Stimulated activated CD4-positive, alpha-beta T cell treated with anti-CD3 and anti-CD28 coated beads, TNF-alpha, amount 100 ng/mL, for 48 hours (primary cell): ENCODE measurements at regions not wholly inside any gene's neighbourhood (a gene's known extent, or its start where the extent isn't known, plus 50 kb on each side); places are given as distances from the start of the nearest gene placed in this dataset.
"Not testable (repeated sequence)": the region's sequence is repeated elsewhere in the genome, so short reads cannot be mapped to it uniquely, and the experiment has no call there.

Source experiments
- DNase-seq, 3 donors: peaks; one replicate each; pipeline ENCODE4 v3.0.0-alpha.2; 2020; ENCODE audit warnings: low read depth in 3 of 3

DNA sequence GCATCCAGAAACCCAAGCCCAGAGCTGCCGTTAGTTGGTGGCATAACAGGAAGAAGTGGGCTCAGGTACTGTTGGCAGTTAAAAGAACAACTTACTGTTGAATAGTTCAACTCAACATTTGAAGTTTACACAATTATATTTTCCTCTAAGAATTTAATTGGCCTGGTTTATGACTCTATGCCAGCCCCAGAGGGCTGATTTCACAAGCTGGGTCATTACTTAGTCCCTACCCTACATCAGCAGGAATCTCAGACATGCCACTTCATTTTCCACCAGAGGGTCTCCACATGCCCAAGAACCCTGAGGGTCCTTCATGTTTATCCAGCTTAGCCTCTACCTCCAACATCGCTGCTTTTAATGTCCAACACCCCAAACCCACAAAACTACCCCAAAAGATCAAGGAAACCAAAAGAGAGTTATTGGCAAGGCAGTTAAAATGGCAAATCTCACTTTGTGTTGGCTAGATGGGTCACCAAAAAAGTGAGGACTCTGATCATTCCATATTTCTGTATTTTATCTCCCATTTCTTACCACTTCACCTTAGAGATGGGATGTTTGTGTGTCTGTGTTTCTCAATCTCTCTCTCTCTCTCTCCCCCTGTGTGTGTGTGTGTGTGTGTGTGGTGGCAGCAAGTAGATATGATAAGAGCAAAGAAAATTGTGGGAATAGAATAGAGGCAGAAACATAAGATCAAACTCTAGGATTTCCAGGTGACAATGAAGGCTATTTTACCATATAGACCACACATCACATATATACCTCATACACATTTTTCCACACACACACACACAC lies 112.5 kb upstream of the TBX18 start:
- no peak for DNase-seq

DNA sequence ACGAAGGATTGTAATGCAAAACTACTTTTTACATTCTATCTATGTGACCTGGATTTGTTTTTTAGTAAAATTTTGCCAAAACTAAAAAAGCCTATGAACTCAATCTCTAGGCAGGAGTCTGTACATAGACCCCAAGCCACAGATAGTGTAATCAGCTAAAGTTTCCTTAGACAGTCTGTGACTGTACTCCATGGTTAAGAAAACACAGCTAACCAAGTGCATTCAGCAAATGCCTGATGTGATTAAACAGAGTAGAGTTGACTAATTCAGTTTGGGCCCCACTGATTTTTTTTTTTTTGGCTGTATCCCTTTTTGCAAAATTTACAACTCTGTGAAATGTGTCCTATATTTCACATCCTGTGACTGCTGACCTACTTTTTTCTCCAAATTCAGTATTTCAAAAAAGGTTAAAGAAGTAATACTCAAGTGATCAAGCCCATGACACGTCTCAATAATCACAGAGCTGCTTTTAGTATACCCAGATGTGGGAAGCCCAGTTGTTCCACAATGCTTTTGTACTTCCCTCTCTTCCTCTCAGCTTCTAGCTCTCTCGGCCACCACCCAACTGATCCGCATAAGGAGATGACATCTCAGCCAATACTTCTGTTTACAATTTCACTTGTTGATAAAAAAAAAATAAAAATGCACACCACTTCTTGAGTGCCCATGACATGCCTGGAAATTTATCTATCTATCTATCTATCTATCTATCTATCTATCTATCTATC lies 108.8 kb upstream of the TBX18 start:
- DNase-seq = no peak

- DNase-seq = no peak
Observed at GRCh38 chr6:84871925-84872324, 107.5 kb upstream of the TBX18 start.

- DNase-seq = no peak
Observed at GRCh38 chr6:84870672-84871071, 106.3 kb upstream of the TBX18 start.

- DNase-seq = no peak
Observed at GRCh38 chr6:84868149-84868548, 103.8 kb upstream of the TBX18 start.

- DNase-seq = no peak
Observed at GRCh38 chr6:84867521-84867920, 103.1 kb upstream of the TBX18 start.

GRCh38 chr6:84866715-84867114 lies 102.3 kb upstream of the TBX18 start:
- no peak for DNase-seq

- DNase-seq = not testable (repeated sequence)
Observed at GRCh38 chr6:84865372-84865771, 101.0 kb upstream of the TBX18 start.

DNA sequence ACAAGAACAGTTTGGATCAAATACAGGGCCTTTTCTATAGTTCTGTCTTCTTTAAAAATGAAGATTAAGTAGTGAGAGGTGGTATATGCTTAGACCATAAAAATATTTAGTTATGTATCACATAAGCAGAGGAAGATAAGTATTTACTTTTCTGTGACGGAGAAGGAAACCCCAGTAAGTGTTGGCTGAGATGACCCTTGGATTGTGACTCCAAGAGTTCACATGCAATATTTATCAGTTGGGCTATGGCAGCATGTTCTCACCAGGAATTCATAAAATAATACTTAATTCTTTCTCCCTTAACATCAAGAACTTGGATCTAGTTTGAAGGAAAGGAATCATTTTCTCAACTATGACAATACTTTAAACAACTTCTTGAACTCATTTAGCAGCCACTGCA lies 98.4 kb upstream of the TBX18 start:
- no peak for DNase-seq

- DNase-seq = no peak
Observed at GRCh38 chr6:84860920-84861319, 96.5 kb upstream of the TBX18 start.

DNA sequence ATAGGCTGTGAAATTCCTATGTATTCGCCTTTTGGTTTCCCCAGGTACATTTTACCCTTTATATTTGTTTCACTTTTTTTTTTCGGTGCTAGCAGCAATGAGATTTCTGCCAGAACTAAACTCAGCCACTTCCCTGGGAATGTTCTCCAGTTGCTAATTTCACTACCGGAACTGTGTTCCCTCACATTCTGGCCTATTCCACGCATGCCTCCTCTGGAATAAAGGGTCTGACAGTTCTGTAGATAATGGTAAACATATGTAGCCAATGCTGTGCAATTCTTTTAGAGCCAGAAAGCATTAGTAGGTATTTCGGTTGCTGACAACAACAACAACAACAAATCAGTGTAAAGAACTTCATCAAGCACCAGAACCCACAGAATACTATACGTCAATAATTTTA lies 96.1 kb upstream of the TBX18 start:
- no peak for DNase-seq

DNA sequence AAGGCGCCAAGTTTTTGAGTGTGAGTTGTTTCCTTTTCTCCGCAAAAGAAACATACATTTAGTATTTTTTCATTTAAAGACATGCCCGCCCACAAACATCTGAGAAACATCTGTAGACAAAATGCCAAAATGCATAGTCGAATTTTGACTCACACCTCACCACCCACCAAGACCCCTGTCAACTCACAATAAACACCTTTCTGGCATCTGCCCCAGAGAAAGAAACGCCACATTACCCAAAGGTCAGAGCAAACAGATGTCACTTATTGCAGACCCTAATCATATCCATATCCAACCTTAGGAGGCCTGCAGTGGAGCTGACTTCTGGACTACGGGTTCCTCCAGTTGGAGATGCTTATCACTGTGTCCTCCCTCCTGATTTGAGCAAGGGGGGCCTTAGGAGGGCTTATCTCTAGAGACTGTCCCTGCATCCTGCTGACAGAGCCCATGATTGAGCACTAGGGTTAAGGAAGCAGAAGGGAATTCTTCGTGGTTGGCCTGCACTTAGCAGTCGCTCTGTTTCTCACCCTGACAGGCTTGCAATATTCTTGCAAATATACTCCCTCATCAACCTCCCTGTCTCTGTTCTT lies 90.5 kb upstream of the TBX18 start:
- DNase-seq = no peak

DNA sequence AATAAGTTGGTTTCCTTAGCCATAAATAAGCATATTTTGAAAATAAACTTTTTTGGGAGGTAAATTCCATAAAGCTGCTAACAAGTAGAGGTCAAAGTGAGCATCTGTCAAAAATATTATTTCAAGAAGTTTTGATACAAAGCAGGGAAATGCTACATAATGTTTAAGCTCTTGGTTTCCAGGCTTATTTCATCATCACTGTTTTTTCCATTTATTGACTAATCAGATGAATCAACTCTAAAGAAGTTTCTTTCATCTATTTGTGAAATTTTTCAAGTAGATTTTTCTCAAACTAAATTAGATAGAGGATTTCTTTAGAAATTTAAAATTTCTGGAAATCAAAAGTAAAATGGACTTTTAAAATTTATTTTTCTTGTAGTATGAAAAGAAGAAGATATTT lies 89.5 kb upstream of the TBX18 start:
- DNase-seq = no peak

DNA sequence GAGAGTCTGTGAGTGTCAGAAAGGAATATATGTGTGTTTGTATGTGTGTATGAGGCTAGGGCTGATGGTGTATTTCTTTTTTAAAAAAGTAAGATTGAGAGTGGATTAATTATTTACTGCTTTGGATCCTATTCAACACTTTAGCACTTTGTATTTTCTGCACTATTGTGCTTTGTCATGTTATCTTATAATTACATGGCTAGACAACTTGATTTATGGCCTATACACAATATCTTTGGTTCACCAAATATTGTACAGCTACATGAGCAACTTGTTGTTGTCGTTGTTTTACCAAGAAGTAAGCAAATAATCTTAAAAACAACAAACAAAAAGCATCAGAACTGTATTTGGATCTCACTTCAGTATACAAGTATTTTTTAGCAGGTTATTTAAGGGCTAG lies 84.6 kb upstream of the TBX18 start:
- DNase-seq = no peak

GRCh38 chr6:84847390-84848160 lies 83.2 kb upstream of the TBX18 start:
- no peak for DNase-seq

- DNase-seq = no peak
Observed at GRCh38 chr6:84842525-84843166, 78.2 kb upstream of the TBX18 start.

DNA sequence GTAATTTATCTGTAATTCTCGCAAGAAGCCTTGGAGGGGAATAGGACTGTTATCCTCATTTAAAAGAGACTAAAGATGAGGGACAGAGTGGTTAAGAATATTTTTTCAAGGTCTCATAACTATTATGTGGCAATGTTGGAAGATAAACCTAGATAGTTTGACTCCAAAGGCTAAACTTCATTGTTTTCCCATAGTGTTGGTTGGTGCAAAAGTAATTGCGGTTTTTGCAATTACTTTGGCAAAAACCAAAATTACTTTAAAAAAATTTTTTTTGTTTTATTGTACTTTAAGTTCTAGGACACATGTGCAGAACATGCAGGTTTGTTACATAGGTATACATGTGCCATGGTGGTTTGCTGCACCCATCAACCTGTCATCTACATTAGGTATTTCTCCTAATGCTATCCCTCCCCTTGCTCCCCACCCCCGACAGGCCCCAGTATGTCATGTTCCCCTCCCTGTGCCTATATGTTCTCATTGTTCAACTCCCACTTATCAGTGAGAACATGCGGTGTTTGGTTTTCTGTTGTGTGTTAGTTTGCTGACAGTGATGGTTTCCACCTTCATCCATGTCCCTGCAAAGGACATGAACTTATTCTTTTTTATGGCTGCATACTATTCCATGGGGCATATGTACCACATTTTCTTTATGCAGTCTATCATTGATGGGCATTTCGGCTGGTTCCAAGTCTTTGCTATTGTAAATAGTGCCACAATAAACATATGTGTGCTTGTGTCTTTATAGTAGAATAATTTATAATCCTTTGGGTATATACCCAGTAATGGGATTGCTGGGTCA lies 72.9 kb upstream of the TBX18 start:
- DNase-seq = not testable (repeated sequence)

GRCh38 chr6:84836366-84836765 lies 72.0 kb upstream of the TBX18 start:
- no peak for DNase-seq

GRCh38 chr6:84835340-84835739 lies 70.9 kb upstream of the TBX18 start:
- DNase-seq = no peak

DNA sequence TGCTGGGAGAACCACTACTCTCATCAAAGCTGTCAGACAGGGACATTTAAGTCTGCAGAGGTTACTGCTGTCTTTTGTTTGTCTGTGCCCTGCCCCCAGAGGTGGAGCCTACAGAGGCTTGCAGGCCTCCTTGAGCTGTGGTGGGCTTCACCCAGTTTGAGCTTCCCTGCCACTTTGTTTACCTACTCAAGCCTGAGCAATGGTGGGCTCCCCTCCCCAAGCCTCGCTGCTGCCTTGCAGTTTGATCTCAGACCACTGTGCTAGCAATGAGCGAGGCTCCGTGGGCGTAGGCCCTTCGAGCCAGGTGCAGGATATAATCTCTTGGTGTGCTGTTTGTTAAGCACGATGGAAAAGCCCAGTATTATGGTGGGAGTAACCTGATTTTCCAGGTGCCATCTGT lies 67.5 kb upstream of the TBX18 start:
- DNase-seq = not testable (repeated sequence)

GRCh38 chr6:84825461-84825860 lies 61.1 kb upstream of the TBX18 start:
- DNase-seq = no peak
